ENCODE measurements at regions not wholly inside any gene's neighbourhood (a gene's known extent, or its start where the extent isn't known, plus 50 kb on each side); places are given as distances from the start of the nearest gene placed in this dataset.
"Not testable (repeated sequence)": the region's sequence is repeated elsewhere in the genome, so short reads cannot be mapped to it uniquely, and the experiment has no call there.

DNA sequence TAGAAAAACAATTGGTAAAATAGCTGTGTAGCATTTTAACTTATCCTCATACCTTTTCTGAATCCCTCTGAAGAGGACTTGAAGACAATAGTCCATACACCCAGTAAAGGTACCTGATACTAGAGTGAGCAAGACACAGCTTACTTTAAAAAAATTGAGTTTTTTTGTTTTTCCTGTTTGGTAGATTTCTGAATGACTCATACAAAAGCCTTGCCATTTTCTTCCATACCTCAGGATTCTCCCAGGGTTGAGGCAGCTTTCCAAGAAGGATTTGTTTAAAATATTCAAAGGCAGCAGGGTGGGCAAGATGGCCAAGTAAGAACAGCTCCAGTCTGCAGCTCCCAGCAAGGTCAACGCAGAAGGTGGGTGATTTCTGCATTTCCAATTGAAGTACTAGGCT lies 551.0 kb upstream of the LRATD1 start:
- TF ChIP-seq YY1 (IDR thresholded peaks at IDR 0.05; ENCODE audit: insufficient read depth, insufficient read length) (no peak), ZNF274 (IDR thresholded peaks at IDR 0.05; ENCODE audit: low read depth, low read length) (no peak), SUZ12 (IDR thresholded peaks at IDR 0.05; ENCODE audit: extremely low read depth, insufficient read depth, insufficient read length) (no peak)

DNA sequence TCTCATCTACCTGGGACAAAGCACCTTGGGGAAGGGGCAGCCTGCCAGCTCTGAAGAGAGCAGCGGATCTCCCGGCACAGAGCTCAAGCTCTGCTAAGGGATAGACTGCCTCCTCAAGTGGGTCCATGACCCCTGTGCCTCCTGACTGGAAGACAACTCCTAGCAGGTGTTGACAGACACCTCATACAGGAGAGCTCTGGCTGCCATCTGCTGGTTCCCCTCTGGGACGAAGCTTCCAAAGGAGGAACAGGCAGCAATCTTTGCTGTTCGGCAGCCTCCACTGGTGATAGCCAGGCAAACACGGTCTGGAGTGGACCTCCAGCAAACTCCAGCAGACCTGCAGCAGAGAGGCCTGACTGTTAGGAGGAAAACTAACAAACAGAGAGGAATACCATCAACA lies 549.9 kb upstream of the LRATD1 start:
- H3K9ac ChIP-seq (ENCODE audit: insufficient read length, low read depth) = no peak overlapping the region
- H3K9me3 ChIP-seq (ENCODE audit: insufficient read depth, low read length) = no peaks in the 10 kb centered on the region
- H3K4me3 ChIP-seq (ENCODE audit: insufficient read length, low read depth) = no peak overlapping the region
- H3K4me1 ChIP-seq (ENCODE audit: insufficient read depth, insufficient read length) = no peaks in the 10 kb centered on the region
- TF ChIP-seq ZNF274 (IDR thresholded peaks at IDR 0.05; ENCODE audit: low read depth, low read length) (no peak), SUZ12 (IDR thresholded peaks at IDR 0.05; ENCODE audit: extremely low read depth, insufficient read depth, insufficient read length) (no peak), YY1 (IDR thresholded peaks at IDR 0.05; ENCODE audit: insufficient read depth, insufficient read length) (no peak)
- no peak for DNase-seq (ENCODE audit: low read depth, low spot score)
- no peaks in the 10 kb centered on the region for H3K36me3 ChIP-seq (ENCODE audit: insufficient read depth, insufficient read length, low read length)
- no peaks in the 10 kb centered on the region for H3K27me3 ChIP-seq (ENCODE audit: insufficient read depth, insufficient read length)

More for the DNA sequence above, 551.0 kb upstream of the LRATD1 start:
- Histone ChIP-seq H3K36me3 (ENCODE audit: insufficient read depth, insufficient read length, low read length) (no peaks in the 10 kb centered on the region), H3K9ac (ENCODE audit: insufficient read length, low read depth) (no peak overlapping the region), H3K9me3 (ENCODE audit: insufficient read depth, low read length) (no peaks in the 10 kb centered on the region), H3K4me3 (ENCODE audit: insufficient read length, low read depth) (no peak overlapping the region), H3K27me3 (ENCODE audit: insufficient read depth, insufficient read length) (no peaks in the 10 kb centered on the region), H3K4me1 (ENCODE audit: insufficient read depth, insufficient read length) (no peaks in the 10 kb centered on the region)
- DNase-seq (ENCODE audit: low read depth, low spot score) = no peak

DNA sequence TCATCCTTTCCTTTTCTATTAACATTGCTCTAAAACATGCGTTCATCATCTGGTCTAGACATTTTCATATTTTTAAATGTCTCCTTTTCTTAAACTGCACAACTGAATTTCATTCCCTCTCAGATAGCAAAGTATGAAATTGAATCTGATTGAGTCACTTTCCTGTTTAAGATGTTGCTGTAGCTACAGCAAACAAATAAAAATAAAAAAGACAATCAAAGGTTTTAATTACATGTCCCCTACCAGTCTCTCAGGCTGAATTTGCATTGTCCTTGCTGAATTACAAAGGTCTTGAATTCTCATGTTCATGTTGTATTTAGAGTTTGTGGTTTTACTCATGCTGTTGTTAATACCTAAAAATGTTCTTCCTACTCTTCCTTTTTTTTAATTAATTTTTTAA lies 537.9 kb upstream of the LRATD1 start:
- H3K9me3 ChIP-seq (ENCODE audit: insufficient read depth, low read length) = peaks cover 17% of the 10 kb centered on the region; the same call in 1 of the 2 replicates
- no peak for DNase-seq (ENCODE audit: low read depth, low spot score)
- no peaks in the 10 kb centered on the region for H3K36me3 ChIP-seq (ENCODE audit: insufficient read depth, insufficient read length, low read length)
- no peaks in the 10 kb centered on the region for H3K27me3 ChIP-seq (ENCODE audit: insufficient read depth, insufficient read length)
- H3K9ac ChIP-seq (ENCODE audit: insufficient read length, low read depth) = no peak overlapping the region
- H3K4me1 ChIP-seq (ENCODE audit: insufficient read depth, insufficient read length) = no peaks in the 10 kb centered on the region
- H3K4me3 ChIP-seq (ENCODE audit: insufficient read length, low read depth) = no peak overlapping the region
- TF ChIP-seq ZNF274 (IDR thresholded peaks at IDR 0.05; ENCODE audit: low read depth, low read length) (no peak), SUZ12 (IDR thresholded peaks at IDR 0.05; ENCODE audit: extremely low read depth, insufficient read depth, insufficient read length) (no peak), YY1 (IDR thresholded peaks at IDR 0.05; ENCODE audit: insufficient read depth, insufficient read length) (no peak)

DNA sequence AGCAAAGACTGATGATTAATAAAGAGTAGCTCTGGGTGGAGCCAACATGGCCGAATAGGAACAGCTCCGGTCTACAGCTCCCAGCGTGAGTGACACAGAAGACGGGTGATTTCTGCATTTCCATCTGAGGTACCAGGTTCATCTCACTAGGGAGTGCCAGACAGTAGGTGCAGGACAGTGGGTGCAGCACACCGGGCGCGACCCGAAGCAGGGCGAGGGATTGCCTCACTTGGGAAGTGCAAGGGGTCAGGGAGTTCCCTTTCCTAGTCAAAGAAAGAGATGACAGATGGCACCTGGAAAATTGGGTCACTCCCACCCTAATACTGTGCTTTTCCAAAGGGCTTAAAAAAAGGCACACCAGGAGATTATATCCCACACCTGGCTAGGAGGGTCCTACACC lies 533.4 kb upstream of the LRATD1 start:
- peaks cover 17% of the 10 kb centered on the region; the same call in 1 of the 2 replicates for H3K9me3 ChIP-seq (ENCODE audit: insufficient read depth, low read length)
- H3K9ac ChIP-seq (ENCODE audit: insufficient read length, low read depth); H3K36me3 ChIP-seq (ENCODE audit: insufficient read depth, insufficient read length, low read length): not testable (repeated sequence)

DNA sequence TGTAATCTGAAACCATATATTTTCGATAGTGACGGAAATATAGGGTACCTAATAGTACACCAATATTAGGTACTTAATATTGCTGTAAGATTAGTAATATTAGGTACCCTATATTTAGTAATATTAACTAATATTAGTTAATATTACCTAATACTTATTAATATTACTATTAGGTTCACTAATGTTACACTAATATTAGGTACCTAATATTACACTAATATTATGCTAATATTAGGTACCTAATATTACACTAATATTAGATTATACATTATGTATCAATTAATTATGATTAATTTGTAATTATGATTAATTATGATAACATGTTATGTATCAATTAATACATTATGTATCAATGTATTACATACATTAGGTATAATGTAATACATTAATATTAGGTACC lies 518.2 kb upstream of the LRATD1 start:
- no peaks in the 10 kb centered on the region for H3K27me3 ChIP-seq (ENCODE audit: insufficient read depth, insufficient read length)
- H3K4me3 ChIP-seq (ENCODE audit: insufficient read length, low read depth) = no peak overlapping the region
- no peak for DNase-seq (ENCODE audit: low read depth, low spot score)
- H3K9me3 ChIP-seq (ENCODE audit: insufficient read depth, low read length) = no peaks in the 10 kb centered on the region
- H3K4me1 ChIP-seq (ENCODE audit: insufficient read depth, insufficient read length) = no peaks in the 10 kb centered on the region
- H3K36me3 ChIP-seq (ENCODE audit: insufficient read depth, insufficient read length, low read length) = no peaks in the 10 kb centered on the region
- no peak overlapping the region for H3K9ac ChIP-seq (ENCODE audit: insufficient read length, low read depth)
- no peak for TF ChIP-seq ZNF274 (IDR thresholded peaks at IDR 0.05; ENCODE audit: low read depth, low read length)
- TF ChIP-seq SUZ12 (IDR thresholded peaks at IDR 0.05; ENCODE audit: extremely low read depth, insufficient read depth, insufficient read length) = no peak
- no peak for TF ChIP-seq YY1 (IDR thresholded peaks at IDR 0.05; ENCODE audit: insufficient read depth, insufficient read length)

More for the DNA sequence above, 533.4 kb upstream of the LRATD1 start:
- H3K27me3 ChIP-seq (ENCODE audit: insufficient read depth, insufficient read length); H3K4me3 ChIP-seq (ENCODE audit: insufficient read length, low read depth); H3K4me1 ChIP-seq (ENCODE audit: insufficient read depth, insufficient read length); DNase-seq (ENCODE audit: low read depth, low spot score): not testable (repeated sequence)

DNA sequence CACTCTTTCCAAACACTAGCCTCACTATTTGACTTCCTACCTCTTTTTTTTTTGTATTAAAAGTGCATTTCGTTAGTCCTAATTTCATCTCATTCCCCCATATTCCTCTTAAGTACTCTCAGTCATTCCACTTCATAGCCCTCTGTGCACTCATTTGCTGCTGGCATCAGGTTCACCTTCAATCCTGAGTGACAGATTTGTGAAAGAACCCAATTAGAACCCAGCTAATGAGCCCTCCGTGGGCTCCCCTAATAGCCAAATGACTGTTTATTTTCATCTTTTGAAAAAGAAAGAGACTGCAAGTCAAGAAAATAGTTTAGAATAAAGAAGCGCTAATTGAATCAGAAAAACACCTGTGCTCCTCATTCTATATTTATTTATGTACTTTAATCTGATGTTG lies 512.1 kb upstream of the LRATD1 start:
- Histone ChIP-seq H3K27me3 (ENCODE audit: insufficient read depth, insufficient read length) (no peaks in the 10 kb centered on the region), H3K36me3 (ENCODE audit: insufficient read depth, insufficient read length, low read length) (no peaks in the 10 kb centered on the region), H3K4me1 (ENCODE audit: insufficient read depth, insufficient read length) (no peaks in the 10 kb centered on the region), H3K9ac (ENCODE audit: insufficient read length, low read depth) (no peak overlapping the region), H3K4me3 (ENCODE audit: insufficient read length, low read depth) (no peak overlapping the region), H3K9me3 (ENCODE audit: insufficient read depth, low read length) (no peaks in the 10 kb centered on the region)
- TF ChIP-seq ZNF274 (IDR thresholded peaks at IDR 0.05; ENCODE audit: low read depth, low read length) (no peak), YY1 (IDR thresholded peaks at IDR 0.05; ENCODE audit: insufficient read depth, insufficient read length) (no peak), SUZ12 (IDR thresholded peaks at IDR 0.05; ENCODE audit: extremely low read depth, insufficient read depth, insufficient read length) (no peak)
- DNase-seq (ENCODE audit: low read depth, low spot score) = no peak

DNA sequence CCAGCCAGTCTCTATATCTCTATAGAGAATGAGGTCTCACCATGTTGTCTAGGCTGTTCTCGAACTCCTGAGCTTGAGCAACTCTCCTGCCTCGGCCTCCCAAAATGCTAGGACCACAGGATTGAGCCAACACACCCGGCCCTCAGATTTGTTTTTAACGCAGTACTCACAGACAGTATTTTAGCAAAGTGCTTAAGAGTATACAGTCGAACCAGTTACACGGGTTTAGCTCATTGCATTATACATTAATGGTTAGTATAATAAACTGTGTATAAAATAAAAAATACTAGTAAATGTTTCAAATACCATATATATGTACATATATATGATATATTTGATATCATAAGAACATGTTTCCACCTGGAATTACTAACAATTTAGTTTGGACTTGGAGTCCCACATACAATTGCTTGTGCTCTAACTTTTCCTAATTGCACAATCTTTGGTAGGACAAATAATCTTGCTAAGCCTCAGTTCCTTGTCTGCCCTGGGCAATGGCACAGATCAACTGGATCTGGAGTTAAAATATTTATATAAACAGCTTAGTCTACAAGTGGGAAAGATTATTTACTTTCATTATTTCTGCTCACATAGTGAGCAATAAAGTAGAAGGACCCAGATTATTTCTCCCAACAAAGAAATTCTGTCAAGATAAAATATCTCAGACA lies 508.9 kb upstream of the LRATD1 start:
- DNase-seq (ENCODE audit: low read depth, low spot score) = no peak
- Histone ChIP-seq H3K27me3 (ENCODE audit: insufficient read depth, insufficient read length) (no peaks in the 10 kb centered on the region), H3K9me3 (ENCODE audit: insufficient read depth, low read length) (no peaks in the 10 kb centered on the region), H3K36me3 (ENCODE audit: insufficient read depth, insufficient read length, low read length) (no peaks in the 10 kb centered on the region), H3K4me1 (ENCODE audit: insufficient read depth, insufficient read length) (no peaks in the 10 kb centered on the region), H3K4me3 (ENCODE audit: insufficient read length, low read depth) (no peak overlapping the region), H3K9ac (ENCODE audit: insufficient read length, low read depth) (no peak overlapping the region)
- TF ChIP-seq YY1 (IDR thresholded peaks at IDR 0.05; ENCODE audit: insufficient read depth, insufficient read length) (no peak), SUZ12 (IDR thresholded peaks at IDR 0.05; ENCODE audit: extremely low read depth, insufficient read depth, insufficient read length) (no peak), ZNF274 (IDR thresholded peaks at IDR 0.05; ENCODE audit: low read depth, low read length) (no peak)

All from NT2/D1 (cell line).